Spleen (tissue), 11 donors: ENCODE measurements at regions not wholly inside any gene's neighbourhood (a gene's known extent, or its start where the extent isn't known, plus 50 kb on each side); places are given as distances from the start of the nearest gene placed in this dataset.

Source experiments
- DNase-seq: peaks from one replicate; pipeline ENCODE4 v3.0.0-alpha.2; 2020
- H3K27ac ChIP-seq, 8 donors: fragments of 200-600 bp; sonication (generic) in 7 of 8; 1 replicate in 4 of 8; 2 replicates in 4 of 8; pipeline versions ENCODE4 v1.5.0 to v1.8.0; 2016 to 2021; ENCODE audit warnings: inconsistent platforms in 4 of 8, mild to moderate bottlenecking in 4 of 8, moderate library complexity in 1 of 8
- H3K27me3 ChIP-seq, 7 donors: fragments of 200-600 bp; sonication (generic) in 6 of 7; replicated peaks in 1 of 7; 1 replicate in 4 of 7; 2 replicates in 3 of 7; pipeline versions ENCODE4 v1.5.0 to v1.8.0; 2016 to 2021; ENCODE audit warnings: inconsistent platforms in 3 of 7, mild to moderate bottlenecking in 1 of 7
- H3K36me3 ChIP-seq, 6 donors: fragments of 200-600 bp; sonication (generic) in 5 of 6; 1 replicate in 4 of 6; 2 replicates in 2 of 6; pipeline versions ENCODE4 v1.5.0 to v1.8.0; 2016 to 2021; ENCODE audit warnings: inconsistent platforms in 2 of 6
- H3K4me1 ChIP-seq, 6 donors: fragments of 200-600 bp; sonication (generic) in 5 of 6; 1 replicate in 3 of 6; 2 replicates in 3 of 6; pipeline versions ENCODE4 v1.5.0 to v1.8.0; 2016 to 2021; ENCODE audit warnings: inconsistent platforms in 3 of 6
- H3K4me3 ChIP-seq, 8 donors: fragments of 200-600 bp; sonication (generic) in 7 of 8; 1 replicate in 4 of 8; 2 replicates in 4 of 8; pipeline versions ENCODE4 v1.5.0 to v1.8.0; 2016 to 2021; ENCODE audit warnings: inconsistent platforms in 4 of 8, mild to moderate bottlenecking in 4 of 8, moderate library complexity in 2 of 8
- H3K9me3 ChIP-seq, 8 donors: fragments of 200-600 bp; sonication (generic) in 7 of 8; 1 replicate in 4 of 8; 2 replicates in 4 of 8; pipeline versions ENCODE4 v1.5.0 to v1.8.0; 2016 to 2021; ENCODE audit warnings: inconsistent platforms in 4 of 8
- CTCF ChIP-seq, 11 experiments: fragments of 200-600 bp in 7 of 11; fragments of 450-650 bp in 4 of 11; sonication (generic) in 4 of 11; IDR thresholded peaks in 8 of 11; conservative IDR thresholded peaks in 3 of 11; 1 replicate in 7 of 11; 2 replicates in 4 of 11; pipeline versions ENCODE4 v1.4.0 to v1.8.0; 2016 to 2021; ENCODE audit warnings: antibody characterized with exemption in 11 of 11, inconsistent platforms in 4 of 11, mild to moderate bottlenecking in 1 of 11
- POLR2A ChIP-seq, 3 donors: fragments of 450-650 bp; IDR thresholded peaks; one replicate each; pipeline ENCODE4 v1.5.1; 2017; ENCODE audit warnings: antibody characterized with exemption in 3 of 3, mild to moderate bottlenecking in 1 of 3
- POLR2AphosphoS5 ChIP-seq, 3 donors: sonication (generic); formaldehyde crosslinking; IDR thresholded peaks; one replicate each; pipeline ENCODE4 v1.5.1; 2017; ENCODE audit warnings: antibody characterized with exemption in 3 of 3
- whole genome bisulfite sequencing, 5 donors: extraction: QIAGEN DNeasy Blood & Tissue Kit in 3 of 5; methylation state at CpG; one replicate each; pipeline versions ENCODE4 v1.1.5 to v1.1.7; 2013 to 2018; 5-methylcytosine and 5-hydroxymethylcytosine counted together
- intact Hi-C: fragments of 100-400 bp; cut with DNase I; formaldehyde crosslinking; loops from one replicate; pipeline ENCODE4 v1.15.0; 2023; ENCODE audit warnings: low total_unique reads
- donor health status: healthy with polysubstance abuse.
- donor health status: DM: no; HTN: no; CAD: no; lungs with moderate emphysema.
- donor health status: DM: no; HTN: no; CAD: no.
- donor health status: Bipolar disorder and iron deficiency.
- donor health status: healthy.
- donor health status: DM: no; HTN: no; CAD: no.
- donor health status: DM: yes; HTN: yes; CAD: no.

- DNase-seq: no peak
- intact Hi-C loops: no loop called here
- Histone ChIP-seq H3K27ac (no peak overlapping the region), H3K4me3 (no peak overlapping the region), H3K4me1 (peaks cover 0 to 9% (median 0%) of the 10 kb centered on the region in 6 donors), H3K9me3 (no peaks in the 10 kb centered on the region), H3K36me3 (no peaks in the 10 kb centered on the region), H3K27me3 (peaks cover 0 to 10% (median 0%) of the 10 kb centered on the region in 7 donors)
- WGBS, 5 donors: 65 to 73% (median 65%) methylated on average over 12 of the region's 12 CpGs
- TF ChIP-seq POLR2A (IDR thresholded peaks at IDR 0.05) (no peak), POLR2AphosphoS5 (IDR thresholded peaks at IDR 0.05) (no peak), CTCF (IDR thresholded peaks at IDR 0.05 in 8 of 11, conservative IDR thresholded peaks at IDR 0.05 in 3 of 11) (no peak)
Observed at GRCh38 chr2:234377761-234378391, 119.0 kb downstream of the ARL4C start.

- H3K4me3 ChIP-seq: no peak overlapping the region
Observed at GRCh38 chr2:234376229-234376628, 120.7 kb downstream of the ARL4C start.

GRCh38 chr2:234375176-234375880 lies 121.6 kb downstream of the ARL4C start:
- 82 to 88% (median 83%) methylated on average over 6 of the region's 6 CpGs for WGBS, 5 donors
- H3K4me3 ChIP-seq: no peak overlapping the region
- peak; percentile 27 for DNase-seq
- no peak overlapping the region for H3K27ac ChIP-seq
- TF ChIP-seq CTCF (IDR thresholded peaks at IDR 0.05 in 8 of 11, conservative IDR thresholded peaks at IDR 0.05 in 3 of 11): no peak
- no peak for TF ChIP-seq POLR2A (IDR thresholded peaks at IDR 0.05)
- no peak for TF ChIP-seq POLR2AphosphoS5 (IDR thresholded peaks at IDR 0.05)
- H3K27me3 ChIP-seq: peaks cover 0 to 10% (median 0%) of the 10 kb centered on the region in 7 donors
- H3K9me3 ChIP-seq: no peaks in the 10 kb centered on the region
- intact Hi-C loops: no loop called here
- H3K4me1 ChIP-seq: peaks cover 0 to 14% (median 0%) of the 10 kb centered on the region in 6 donors
- no peaks in the 10 kb centered on the region for H3K36me3 ChIP-seq

More at GRCh38 chr2:234376229-234376628, 120.7 kb downstream of the ARL4C start:
- intact Hi-C loops: no loop called here
- Histone ChIP-seq H3K36me3 (no peaks in the 10 kb centered on the region), H3K9me3 (no peaks in the 10 kb centered on the region), H3K27me3 (peaks cover 0 to 10% (median 0%) of the 10 kb centered on the region in 7 donors), H3K4me1 (peaks cover 0 to 14% (median 0%) of the 10 kb centered on the region in 6 donors), H3K27ac (no peak overlapping the region)
- DNase-seq: no peak
- WGBS, 5 donors: 90 to 97% (median 93%) methylated on average over 3 of the region's 3 CpGs
- TF ChIP-seq CTCF (IDR thresholded peaks at IDR 0.05 in 8 of 11, conservative IDR thresholded peaks at IDR 0.05 in 3 of 11): no peak
- TF ChIP-seq POLR2A (IDR thresholded peaks at IDR 0.05): no peak
- no peak for TF ChIP-seq POLR2AphosphoS5 (IDR thresholded peaks at IDR 0.05)

- Histone ChIP-seq H3K4me1 (peaks cover 0 to 14% (median 0%) of the 10 kb centered on the region in 6 donors), H3K4me3 (no peak overlapping the region), H3K27ac (no peak overlapping the region), H3K9me3 (no peaks in the 10 kb centered on the region), H3K36me3 (no peaks in the 10 kb centered on the region), H3K27me3 (peaks cover 0 to 10% (median 0%) of the 10 kb centered on the region in 7 donors)
- TF ChIP-seq CTCF (IDR thresholded peaks at IDR 0.05 in 8 of 11, conservative IDR thresholded peaks at IDR 0.05 in 3 of 11) (no peak), POLR2AphosphoS5 (IDR thresholded peaks at IDR 0.05) (no peak), POLR2A (IDR thresholded peaks at IDR 0.05) (no peak)
- DNase-seq: peak; percentile 66
- intact Hi-C loops: no loop called here
- 79 to 91% (median 87%) methylated on average over 5 of the region's 5 CpGs for WGBS, 5 donors
Observed at GRCh38 chr2:234374736-234375135, 122.1 kb downstream of the ARL4C start.
